H1 (cell line): ENCODE measurements at regions not wholly inside any gene's neighbourhood (a gene's known extent, or its start where the extent isn't known, plus 50 kb on each side); places are given as distances from the start of the nearest gene placed in this dataset.

Source experiments
- CTCF ChIA-PET: fragments of 300-600 bp; sonication (Branson Sonifier 250); formaldehyde crosslinking; loops from one replicate; lab custom pipeline; 2021; ENCODE audit not compliant: partially characterized antibody; lab: Charles Lee
- POLR2A ChIA-PET: fragments of 300-600 bp; sonication (Branson Sonifier 250); formaldehyde crosslinking; loops from one replicate; lab custom pipeline; 2021; ENCODE audit warnings: inconsistent platforms; ENCODE audit not compliant: partially characterized antibody; lab: Charles Lee
- DNase-seq, 2 experiments: peaks; one replicate each; pipeline versions ENCODE4 v3.0.0 to v3.0.0-alpha.2; 2010 to 2022; ENCODE audit warnings: low spot score in 2 of 2, low read depth in 1 of 2, mixed read lengths in 1 of 2
- FAIRE-seq: peaks from 2 replicates; lab custom pipeline; 2011; peaks lifted over from hg19 to GRCh38; lab: Jason Lieb, UNC
- H2AFZ ChIP-seq: 2 replicates; pipeline ENCODE4 v1.8.1; 2012; ENCODE audit warnings: low read length, inconsistent platforms
- H2AK5ac ChIP-seq: 2 replicates; pipeline ENCODE4 v1.6.1; 2013; ENCODE audit warnings: low read depth, low read length
- H2BK120ac ChIP-seq: replicated peaks from 2 replicates; pipeline ENCODE3; 2013; ENCODE audit warnings: low read depth, low read length, inconsistent platforms
- H2BK12ac ChIP-seq: 2 replicates; pipeline ENCODE4 v1.6.1; 2013; ENCODE audit warnings: low read depth, low read length
- H2BK15ac ChIP-seq: 2 replicates; pipeline ENCODE4 v1.6.1; 2013; ENCODE audit warnings: low read length
- H2BK20ac ChIP-seq: 2 replicates; pipeline ENCODE4 v1.6.1; 2013; ENCODE audit warnings: low read length
- H2BK5ac ChIP-seq: 2 replicates; pipeline ENCODE4 v1.6.1; 2013; ENCODE audit warnings: low read depth, low read length
- H3K14ac ChIP-seq: 2 replicates; pipeline ENCODE4 v1.6.1; 2013; ENCODE audit warnings: inconsistent platforms; ENCODE audit not compliant: insufficient read length
- H3K18ac ChIP-seq: 2 replicates; pipeline ENCODE4 v1.6.1; 2013; ENCODE audit warnings: low read length; ENCODE audit errors: extremely low read depth
- H3K23ac ChIP-seq: 2 replicates; pipeline ENCODE4 v1.6.1; 2013; ENCODE audit warnings: inconsistent platforms; ENCODE audit not compliant: insufficient read length
- H3K23me2 ChIP-seq: 2 replicates; pipeline ENCODE4 v1.6.1; 2013; ENCODE audit warnings: low read depth, low read length
- H3K27ac ChIP-seq: 2 replicates; pipeline ENCODE4 v1.6.1; 2011; ENCODE audit warnings: low read depth, low read length, inconsistent platforms
- H3K27me3 ChIP-seq, 4 experiments: replicated peaks in 1 of 4; 1 replicate in 1 of 4; 2 replicates in 3 of 4; pipeline versions ENCODE4 v1.6.1 to v1.8.1; 2011 to 2013; ENCODE audit warnings: low read length in 3 of 4, mild to moderate bottlenecking in 3 of 4, inconsistent platforms in 2 of 4, mixed read lengths in 2 of 4, moderate library complexity in 1 of 4; ENCODE audit not compliant: control insufficient read depth in 3 of 4, insufficient read depth in 3 of 4; ENCODE audit errors: extremely low read depth in 1 of 4
- H3K36me3 ChIP-seq, 4 experiments: 2 replicates each; pipeline versions ENCODE4 v1.6.1 to v1.8.1; 2011 to 2013; ENCODE audit warnings: mild to moderate bottlenecking in 4 of 4, low read length in 3 of 4, moderate library complexity in 2 of 4, control low read depth in 1 of 4, inconsistent platforms in 1 of 4; ENCODE audit not compliant: insufficient read depth in 4 of 4, control insufficient read depth in 2 of 4
- H3K4ac ChIP-seq: replicated peaks from 2 replicates; pipeline ENCODE3; 2013; ENCODE audit warnings: low read length, low read depth, mixed read lengths, inconsistent platforms; ENCODE audit not compliant: insufficient read length
- H3K4me1 ChIP-seq, 4 experiments: replicated peaks in 1 of 4; 1 replicate in 1 of 4; 2 replicates in 3 of 4; pipeline versions ENCODE4 v1.6.1 to v1.8.1; 2011 to 2013; ENCODE audit warnings: low read length in 3 of 4, inconsistent platforms in 2 of 4, mixed read lengths in 1 of 4; ENCODE audit not compliant: insufficient read depth in 4 of 4, control insufficient read depth in 3 of 4
- H3K4me2 ChIP-seq, 2 experiments: 2 replicates each; pipeline versions ENCODE4 v1.6.1 to v1.8.1; 2011 to 2013; ENCODE audit warnings: low read depth in 2 of 2, low read length in 2 of 2, control low read depth in 1 of 2, inconsistent platforms in 1 of 2, mild to moderate bottlenecking in 1 of 2; ENCODE audit not compliant: insufficient read depth in 1 of 2
- H3K4me3 ChIP-seq, 4 experiments: fragments of 200-600, 300-600 bp in 1 of 4; sonication (generic), shearing (Covaris generic), sonication (Bioruptor Twin) in 1 of 4; 2 replicates each; pipeline versions ENCODE4 v1.5.1 to v1.8.1; 2011 to 2016; ENCODE audit warnings: low read length in 4 of 4, low read depth in 3 of 4, control low read depth in 2 of 4, inconsistent platforms in 2 of 4, mild to moderate bottlenecking in 2 of 4, mixed read lengths in 1 of 4, moderate library complexity in 1 of 4; ENCODE audit not compliant: insufficient read depth in 2 of 4; ENCODE audit errors: extremely low read depth in 1 of 4
- H3K56ac ChIP-seq: replicated peaks from 2 replicates; pipeline ENCODE3; 2013; ENCODE audit warnings: low read depth, mild to moderate bottlenecking, mixed read lengths, low read length, inconsistent platforms; ENCODE audit not compliant: insufficient read length
- H3K79me1 ChIP-seq: 2 replicates; pipeline ENCODE4 v1.6.1; 2013; ENCODE audit warnings: low read depth, low read length, control low read depth
- H3K79me2 ChIP-seq, 2 experiments: 2 replicates each; pipeline versions ENCODE4 v1.6.1 to v1.8.1; 2012 to 2013; ENCODE audit warnings: low read length in 2 of 2, mild to moderate bottlenecking in 2 of 2, inconsistent platforms in 1 of 2; ENCODE audit not compliant: insufficient read depth in 2 of 2, control insufficient read depth in 1 of 2
- H3K9ac ChIP-seq, 4 experiments: replicated peaks in 1 of 4; 1 replicate in 1 of 4; 2 replicates in 3 of 4; pipeline versions ENCODE4 v1.6.1 to v1.8.1; 2011 to 2013; ENCODE audit warnings: low read depth in 3 of 4, low read length in 3 of 4, control low read depth in 2 of 4, mild to moderate bottlenecking in 2 of 4, moderate library complexity in 2 of 4, inconsistent platforms in 1 of 4; ENCODE audit errors: extremely low read depth in 1 of 4
- H3K9me3 ChIP-seq, 2 experiments: 2 replicates each; pipeline versions ENCODE4 v1.6.1 to v1.8.1; 2012 to 2013; ENCODE audit warnings: mild to moderate bottlenecking in 2 of 2, moderate library complexity in 2 of 2, control low read depth in 1 of 2, inconsistent platforms in 1 of 2, low read depth in 1 of 2, low read length in 1 of 2, mixed read lengths in 1 of 2; ENCODE audit not compliant: insufficient read depth in 2 of 2
- H4K20me1 ChIP-seq, 2 experiments: replicated peaks in 1 of 2; 2 replicates each; pipeline versions ENCODE3 to v1.8.1; 2011 to 2013; ENCODE audit warnings: inconsistent platforms in 2 of 2, low read length in 2 of 2, mild to moderate bottlenecking in 1 of 2; ENCODE audit not compliant: insufficient read depth in 2 of 2, control insufficient read depth in 1 of 2
- H4K5ac ChIP-seq: 2 replicates; pipeline ENCODE4 v1.6.1; 2013; ENCODE audit warnings: low read length, low read depth, mixed read lengths, inconsistent platforms; ENCODE audit not compliant: insufficient read length
- H4K8ac ChIP-seq: 2 replicates; pipeline ENCODE4 v1.8.0; 2013; ENCODE audit warnings: mild to moderate bottlenecking, moderate library complexity, low read length, inconsistent platforms; ENCODE audit not compliant: insufficient read depth; ENCODE audit errors: extremely low read depth
- H4K91ac ChIP-seq: replicated peaks from 2 replicates; pipeline ENCODE3; 2013; ENCODE audit warnings: low read length, mixed read lengths, inconsistent platforms; ENCODE audit not compliant: insufficient read length
- BCL11A ChIP-seq, 2 experiments: IDR thresholded peaks; one replicate each; pipeline ENCODE4 v1.6.1; 2011; ENCODE audit warnings: low read depth in 2 of 2, low read length in 2 of 2, mild to moderate bottlenecking in 2 of 2
- BRCA1 ChIP-seq: IDR thresholded peaks from 2 replicates; pipeline ENCODE4 v1.6.1; 2012; ENCODE audit warnings: low read depth, low read length, improper control_type of control experiment
- CEBPB ChIP-seq: IDR thresholded peaks from 2 replicates; pipeline ENCODE4 v1.6.1; 2012; ENCODE audit warnings: low read depth, low read length
- FOSL1 ChIP-seq: IDR thresholded peaks from 2 replicates; pipeline ENCODE4 v1.6.1; 2011; ENCODE audit warnings: mild to moderate bottlenecking, low read depth, low read length, moderate library complexity; ENCODE audit not compliant: insufficient read depth
- KDM4A ChIP-seq: IDR thresholded peaks from one replicate; pipeline ENCODE4 v1.7.1; 2012; ENCODE audit warnings: low read depth, mild to moderate bottlenecking, moderate library complexity, low read length, inconsistent platforms; ENCODE audit not compliant: severe bottlenecking
- POLR2A ChIP-seq, 2 experiments: IDR thresholded peaks; 1 replicate in 1 of 2; 2 replicates in 1 of 2; pipeline ENCODE4 v1.6.1; 2011; ENCODE audit warnings: low read depth in 2 of 2, low read length in 2 of 2, mild to moderate bottlenecking in 2 of 2; ENCODE audit errors: control extremely low read depth in 1 of 2
- RXRA ChIP-seq: IDR thresholded peaks from 2 replicates; pipeline ENCODE4 v1.6.1; 2011; ENCODE audit warnings: low read depth, mild to moderate bottlenecking, low read length, moderate library complexity; ENCODE audit not compliant: insufficient read depth
- SP1 ChIP-seq: IDR thresholded peaks from 2 replicates; pipeline ENCODE4 v1.6.1; 2011; ENCODE audit warnings: low read depth, low read length
- ZNF274 ChIP-seq: IDR thresholded peaks from 2 replicates; pipeline ENCODE4 v1.7.0; 2012; ENCODE audit warnings: low read length, borderline replicate concordance; ENCODE audit errors: extremely low read depth
- WGBS, 2 experiments: shearing (Covaris generic) in 1 of 2; methylation state at CpG; one replicate each; pipeline versions ENCODE4 v1.1.6 to v1.1.7; 2013 to 2015; ENCODE audit warnings: low lambda C conversion rate in 2 of 2, mixed read lengths in 2 of 2, inconsistent platforms in 1 of 2, low coverage in 1 of 2, missing lambda C conversion rate in 1 of 2; ENCODE audit not compliant: insufficient replicate concordance in 2 of 2, insufficient coverage in 1 of 2, insufficient read length in 1 of 2; ENCODE audit errors: extremely low coverage in 1 of 2, missing lambda C conversion rate in 1 of 2; 5-methylcytosine and 5-hydroxymethylcytosine counted together

GRCh38 chrX:35040871-35041270 is 98.3 kb downstream of the FAM47B start:
- Histone ChIP-seq H2BK5ac (no peak overlapping the region), H2AK5ac (no peak overlapping the region), H4K20me1 (no peaks in the 10 kb centered on the region), H3K79me2 (no peaks in the 10 kb centered on the region), H3K4ac (no peak overlapping the region), H4K91ac (no peak overlapping the region), H2BK12ac (no peak overlapping the region), H3K14ac (no peak overlapping the region), H4K8ac (no peak overlapping the region), H3K4me3 (no peak overlapping the region), H3K4me2 (no peak overlapping the region), H2BK120ac (no peak overlapping the region), H3K23ac (no peak overlapping the region), H2BK15ac (no peak overlapping the region), H3K27me3 (no peaks in the 10 kb centered on the region), H3K23me2 (no peaks in the 10 kb centered on the region), H3K4me1 (no peaks in the 10 kb centered on the region), H3K27ac (no peak overlapping the region), H3K36me3 (no peaks in the 10 kb centered on the region), H3K56ac (no peak overlapping the region), H3K9ac (no peak overlapping the region), H3K9me3 (no peaks in the 10 kb centered on the region), H3K79me1 (no peaks in the 10 kb centered on the region), H3K18ac (no peak overlapping the region), H2AFZ (no peak overlapping the region), H2BK20ac (no peak overlapping the region), H4K5ac (no peak overlapping the region)
- ChIA-PET POLR2A (no interaction called here), CTCF (no interaction called here)
- DNase-seq (no peak), FAIRE-seq (no peak)
- WGBS, 2 experiments: 89% methylated on average over 1 of the region's 1 CpG; no CpG with 5 or more reads in 1 of the 2 experiments
- no peak for TF ChIP-seq KDM4A
- no peak for TF ChIP-seq ZNF274
- TF ChIP-seq SP1: no peak
- TF ChIP-seq POLR2A (IDR thresholded peaks at IDR 0.05; ENCODE audit: control extremely low read depth in 1 of 2, low read depth in 2 of 2, low read length in 2 of 2): no peak
- TF ChIP-seq BCL11A (IDR thresholded peaks at IDR 0.05; ENCODE audit: low read depth in 2 of 2, low read length in 2 of 2): no peak
- no peak for TF ChIP-seq RXRA
- no peak for TF ChIP-seq CEBPB
- TF ChIP-seq FOSL1: no peak
- no peak for TF ChIP-seq BRCA1
